Suprapubic skin (tissue), 4 donors: ENCODE measurements at regions not wholly inside any gene's neighbourhood (a gene's known extent, or its start where the extent isn't known, plus 50 kb on each side); places are given as distances from the start of the nearest gene placed in this dataset.

Source experiments
- DNase-seq, 2 donors: peaks; one replicate each; pipeline ENCODE4 v3.0.0-alpha.2; 2019; ENCODE audit warnings: low spot score in 2 of 2
- H3K27ac ChIP-seq: fragments of 200-600 bp; sonication (generic); one replicate; pipeline ENCODE4 v1.5.1; 2019
- H3K27me3 ChIP-seq: fragments of 200-600 bp; sonication (generic); one replicate; pipeline ENCODE4 v1.5.1; 2019
- H3K36me3 ChIP-seq: fragments of 200-600 bp; sonication (generic); one replicate; pipeline ENCODE4 v1.5.1; 2019
- H3K4me1 ChIP-seq: fragments of 200-600 bp; sonication (generic); one replicate; pipeline ENCODE4 v1.5.1; 2019
- H3K4me3 ChIP-seq: fragments of 200-600 bp; sonication (generic); one replicate; pipeline ENCODE4 v1.5.1; 2019; ENCODE audit warnings: mild to moderate bottlenecking
- H3K9me3 ChIP-seq: fragments of 200-600 bp; sonication (generic); one replicate; pipeline ENCODE4 v1.5.1; 2019
- CTCF ChIP-seq, 2 donors: fragments of 200-600 bp in 1 of 2; fragments of 450-650 bp in 1 of 2; sonication (generic) in 1 of 2; IDR thresholded peaks; one replicate each; pipeline ENCODE4 v1.5.1; 2016 to 2019; ENCODE audit warnings: antibody characterized with exemption in 2 of 2, mild to moderate bottlenecking in 1 of 2, moderate library complexity in 1 of 2
- EP300 ChIP-seq: sonication (generic); formaldehyde crosslinking; IDR thresholded peaks from one replicate; pipeline ENCODE4 v1.6.1; 2017; ENCODE audit warnings: antibody characterized with exemption
- POLR2A ChIP-seq, 2 donors: fragments of 450-650 bp; IDR thresholded peaks; one replicate each; pipeline ENCODE4 v1.6.1; 2017; ENCODE audit warnings: antibody characterized with exemption in 2 of 2, mild to moderate bottlenecking in 2 of 2, moderate library complexity in 2 of 2
- POLR2AphosphoS5 ChIP-seq, 3 donors: sonication (generic); formaldehyde crosslinking; IDR thresholded peaks; one replicate each; pipeline ENCODE4 v1.6.1; 2017; ENCODE audit warnings: antibody characterized with exemption in 3 of 3
- WGBS: methylation state at CpG from one replicate; pipeline ENCODE4 v1.1.5; 2018; 5-methylcytosine and 5-hydroxymethylcytosine counted together

- TF ChIP-seq EP300: no peak
- DNase-seq: no peak
- Histone ChIP-seq H3K4me1 (no peaks in the 10 kb centered on the region), H3K36me3 (no peaks in the 10 kb centered on the region), H3K27ac (no peak overlapping the region), H3K27me3 (no peaks in the 10 kb centered on the region), H3K4me3 (no peak overlapping the region), H3K9me3 (no peaks in the 10 kb centered on the region)
- 67% methylated on average over 1 of the region's 1 CpG for WGBS
Measured at GRCh38 chrX:122907375-122907774, 276.7 kb upstream of the GRIA3 start.

- DNase-seq: no peak
- Histone ChIP-seq H3K4me1 (no peaks in the 10 kb centered on the region), H3K36me3 (no peaks in the 10 kb centered on the region), H3K27ac (no peak overlapping the region), H3K4me3 (no peak overlapping the region), H3K9me3 (no peaks in the 10 kb centered on the region), H3K27me3 (no peaks in the 10 kb centered on the region)
- TF ChIP-seq POLR2A (IDR thresholded peaks at IDR 0.05): no peak
- no peak for TF ChIP-seq CTCF (IDR thresholded peaks at IDR 0.05)
- no peak for TF ChIP-seq POLR2AphosphoS5 (IDR thresholded peaks at IDR 0.05)
- TF ChIP-seq EP300: no peak
- WGBS: 55% methylated on average over 2 of the region's 2 CpGs
Measured at GRCh38 chrX:122910697-122911096, 273.4 kb upstream of the GRIA3 start.

- 81% methylated on average over 1 of the region's 1 CpG for WGBS
- Histone ChIP-seq H3K36me3 (no peaks in the 10 kb centered on the region), H3K27me3 (no peaks in the 10 kb centered on the region), H3K9me3 (no peaks in the 10 kb centered on the region), H3K4me3 (no peak overlapping the region), H3K4me1 (no peaks in the 10 kb centered on the region), H3K27ac (no peak overlapping the region)
- no peak for DNase-seq
- no peak for TF ChIP-seq EP300
- TF ChIP-seq CTCF (IDR thresholded peaks at IDR 0.05): no peak
- TF ChIP-seq POLR2AphosphoS5 (IDR thresholded peaks at IDR 0.05): no peak
- no peak for TF ChIP-seq POLR2A (IDR thresholded peaks at IDR 0.05)
Measured at GRCh38 chrX:122913134-122913533, 270.9 kb upstream of the GRIA3 start.

- no peak overlapping the region for H3K4me3 ChIP-seq
- no CpG with 5 or more reads among the region's 1 CpG for WGBS
- TF ChIP-seq CTCF (IDR thresholded peaks at IDR 0.05) (no peak), EP300 (no peak), POLR2A (IDR thresholded peaks at IDR 0.05) (no peak), POLR2AphosphoS5 (IDR thresholded peaks at IDR 0.05) (no peak)
- H3K27me3 ChIP-seq: no peaks in the 10 kb centered on the region
- H3K36me3 ChIP-seq: no peaks in the 10 kb centered on the region
- no peak for DNase-seq
- no peaks in the 10 kb centered on the region for H3K9me3 ChIP-seq
- no peak overlapping the region for H3K27ac ChIP-seq
- H3K4me1 ChIP-seq: no peaks in the 10 kb centered on the region
Measured at GRCh38 chrX:122913764-122914163, 270.3 kb upstream of the GRIA3 start.

- Histone ChIP-seq H3K27ac (no peak overlapping the region), H3K4me3 (no peak overlapping the region), H3K36me3 (no peaks in the 10 kb centered on the region), H3K9me3 (no peaks in the 10 kb centered on the region), H3K4me1 (no peaks in the 10 kb centered on the region), H3K27me3 (no peaks in the 10 kb centered on the region)
- TF ChIP-seq CTCF (IDR thresholded peaks at IDR 0.05): no peak
- no peak for TF ChIP-seq POLR2AphosphoS5 (IDR thresholded peaks at IDR 0.05)
- no peak for TF ChIP-seq EP300
- no peak for TF ChIP-seq POLR2A (IDR thresholded peaks at IDR 0.05)
- DNase-seq: no peak
- 87% methylated on average over 5 of the region's 5 CpGs for WGBS
Measured at GRCh38 chrX:122914256-122914655, 269.8 kb upstream of the GRIA3 start.

GRCh38 chrX:122934131-122934530 lies 249.9 kb upstream of the GRIA3 start:
- no peaks in the 10 kb centered on the region for H3K36me3 ChIP-seq
- H3K4me3 ChIP-seq: no peak overlapping the region
- no peak for DNase-seq
- WGBS: 55% methylated on average over 1 of the region's 1 CpG
- no peaks in the 10 kb centered on the region for H3K27me3 ChIP-seq
- no peaks in the 10 kb centered on the region for H3K4me1 ChIP-seq
- TF ChIP-seq POLR2AphosphoS5 (IDR thresholded peaks at IDR 0.05) (no peak), POLR2A (IDR thresholded peaks at IDR 0.05) (no peak), EP300 (no peak), CTCF (IDR thresholded peaks at IDR 0.05) (no peak)
- no peak overlapping the region for H3K27ac ChIP-seq
- H3K9me3 ChIP-seq: no peaks in the 10 kb centered on the region
